Ascending aorta (tissue), 2 donors: ENCODE measurements at regions not wholly inside any gene's neighbourhood (a gene's known extent, or its start where the extent isn't known, plus 50 kb on each side); places are given as distances from the start of the nearest gene placed in this dataset.

Experiments
- DNase-seq, 2 donors: peaks; one replicate each; pipeline ENCODE4 v3.0.0-alpha.2; 2019; ENCODE audit warnings: low spot score in 2 of 2
- H3K27ac ChIP-seq, 2 donors: fragments of 200-600 bp; sonication (generic); one replicate each; pipeline ENCODE4 v1.5.1; 2016 to 2017; ENCODE audit warnings: mild to moderate bottlenecking in 1 of 2
- H3K27me3 ChIP-seq: fragments of 200-600 bp; sonication (generic); one replicate; pipeline ENCODE4 v1.5.1; 2017
- H3K36me3 ChIP-seq, 2 donors: fragments of 200-600 bp; sonication (generic); one replicate each; pipeline ENCODE4 v1.5.1; 2016
- H3K4me1 ChIP-seq, 2 donors: fragments of 200-600 bp; sonication (generic); one replicate each; pipeline ENCODE4 v1.5.1; 2016 to 2017; ENCODE audit warnings: mild to moderate bottlenecking in 1 of 2
- H3K4me3 ChIP-seq, 2 donors: fragments of 200-600 bp; sonication (generic); one replicate each; pipeline ENCODE4 v1.5.1; 2016 to 2017; ENCODE audit warnings: mild to moderate bottlenecking in 1 of 2
- H3K9me3 ChIP-seq, 2 donors: fragments of 200-600 bp; sonication (generic); one replicate each; pipeline ENCODE4 v1.5.1; 2016
- CTCF ChIP-seq, 3 experiments: fragments of 200-600 bp in 2 of 3; fragments of 450-650 bp in 1 of 3; sonication (generic) in 2 of 3; IDR thresholded peaks; one replicate each; pipeline ENCODE4 v1.5.1; 2016 to 2019; ENCODE audit warnings: antibody characterized with exemption in 3 of 3, mild to moderate bottlenecking in 1 of 3, moderate library complexity in 1 of 3
- intact Hi-C: fragments of 100-400 bp; cut with DNase I; formaldehyde crosslinking; loops from one replicate; pipeline ENCODE4 v1.15.1; 2023

- no peaks in the 10 kb centered on the region for H3K4me1 ChIP-seq
- H3K27me3 ChIP-seq, result no peaks in the 10 kb centered on the region
- no peak overlapping the region for H3K27ac ChIP-seq
- no peaks in the 10 kb centered on the region for H3K9me3 ChIP-seq
- no peak for TF ChIP-seq CTCF (IDR thresholded peaks at IDR 0.05)
- H3K4me3 ChIP-seq, result no peak overlapping the region
- intact Hi-C loops, result no loop called here
- H3K36me3 ChIP-seq, result no peaks in the 10 kb centered on the region
- no peak for DNase-seq
These were observed 256.8 kb upstream of the DDHD1 start for GRCh38 chr14:53409969-53410368.

GRCh38 chr14:53409289-53409688 is 256.2 kb upstream of the DDHD1 start:
- no peak overlapping the region for H3K4me3 ChIP-seq
- no peaks in the 10 kb centered on the region for H3K4me1 ChIP-seq
- DNase-seq, result no peak
- no peaks in the 10 kb centered on the region for H3K9me3 ChIP-seq
- intact Hi-C loops, result no loop called here
- no peaks in the 10 kb centered on the region for H3K36me3 ChIP-seq
- H3K27ac ChIP-seq, result no peak overlapping the region
- no peaks in the 10 kb centered on the region for H3K27me3 ChIP-seq
- TF ChIP-seq CTCF (IDR thresholded peaks at IDR 0.05), result no peak

GRCh38 chr14:53408175-53408879 is 255.2 kb upstream of the DDHD1 start:
- intact Hi-C loops, result no loop called here
- no peak for TF ChIP-seq CTCF (IDR thresholded peaks at IDR 0.05)
- DNase-seq, result no peak
- Histone ChIP-seq H3K36me3 (no peaks in the 10 kb centered on the region), H3K4me1 (no peaks in the 10 kb centered on the region), H3K27me3 (no peaks in the 10 kb centered on the region), H3K9me3 (no peaks in the 10 kb centered on the region), H3K4me3 (no peak overlapping the region), H3K27ac (no peak overlapping the region)

- no peaks in the 10 kb centered on the region for H3K9me3 ChIP-seq
- no peak for TF ChIP-seq CTCF (IDR thresholded peaks at IDR 0.05)
- no peaks in the 10 kb centered on the region for H3K4me1 ChIP-seq
- no peak overlapping the region for H3K4me3 ChIP-seq
- no peaks in the 10 kb centered on the region for H3K27me3 ChIP-seq
- intact Hi-C loops, result no loop called here
- no peaks in the 10 kb centered on the region for H3K36me3 ChIP-seq
- DNase-seq, result no peak
- no peak overlapping the region for H3K27ac ChIP-seq
These were observed 253.4 kb upstream of the DDHD1 start for GRCh38 chr14:53406519-53406918.

- no peaks in the 10 kb centered on the region for H3K9me3 ChIP-seq
- H3K27me3 ChIP-seq, result no peaks in the 10 kb centered on the region
- intact Hi-C loops, result no loop called here
- no peaks in the 10 kb centered on the region for H3K4me1 ChIP-seq
- no peaks in the 10 kb centered on the region for H3K36me3 ChIP-seq
- H3K27ac ChIP-seq, result no peak overlapping the region
- TF ChIP-seq CTCF (IDR thresholded peaks at IDR 0.05), result no peak
- no peak for DNase-seq
- H3K4me3 ChIP-seq, result no peak overlapping the region
These were observed 248.5 kb upstream of the DDHD1 start for GRCh38 chr14:53401646-53402045.

GRCh38 chr14:53399057-53399456 is 245.9 kb upstream of the DDHD1 start:
- intact Hi-C loops, result no loop called here
- Histone ChIP-seq H3K4me1 (no peaks in the 10 kb centered on the region), H3K27me3 (no peaks in the 10 kb centered on the region), H3K36me3 (no peaks in the 10 kb centered on the region), H3K4me3 (no peak overlapping the region), H3K27ac (no peak overlapping the region), H3K9me3 (peaks cover 0 to 10% of the 10 kb centered on the region in 2 donors)
- no peak for TF ChIP-seq CTCF (IDR thresholded peaks at IDR 0.05)
- no peak for DNase-seq
